OCI-LY7 (cell line): ENCODE measurements at regions not wholly inside any gene's neighbourhood (a gene's known extent, or its start where the extent isn't known, plus 50 kb on each side); places are given as distances from the start of the nearest gene placed in this dataset.

Source experiments
- CTCF ChIP-seq: fragments of 200-600 bp; sonication (generic); conservative IDR thresholded peaks from 2 replicates; pipeline ENCODE4 v1.5.1; 2014; ENCODE audit warnings: mild to moderate bottlenecking, antibody characterized with exemption, low read length, moderate library complexity, mixed read lengths
- EZH2phosphoT487 ChIP-seq: fragments of 200-600 bp; sonication (generic); IDR thresholded peaks from 2 replicates; pipeline ENCODE4 v1.6.1; 2018; ENCODE audit warnings: low read depth, borderline replicate concordance, mild to moderate bottlenecking, mixed run types, antibody characterized with exemption, low read length, moderate library complexity, mixed read lengths

- TF ChIP-seq CTCF (no peak), EZH2phosphoT487 (no peak)
These were observed 74.1 kb upstream of the CPEB4 start for GRCh38 chr5:173814053-173814452.
